ENCODE measurements at regions not wholly inside any gene's neighbourhood (a gene's known extent, or its start where the extent isn't known, plus 50 kb on each side); places are given as distances from the start of the nearest gene placed in this dataset.

DNA sequence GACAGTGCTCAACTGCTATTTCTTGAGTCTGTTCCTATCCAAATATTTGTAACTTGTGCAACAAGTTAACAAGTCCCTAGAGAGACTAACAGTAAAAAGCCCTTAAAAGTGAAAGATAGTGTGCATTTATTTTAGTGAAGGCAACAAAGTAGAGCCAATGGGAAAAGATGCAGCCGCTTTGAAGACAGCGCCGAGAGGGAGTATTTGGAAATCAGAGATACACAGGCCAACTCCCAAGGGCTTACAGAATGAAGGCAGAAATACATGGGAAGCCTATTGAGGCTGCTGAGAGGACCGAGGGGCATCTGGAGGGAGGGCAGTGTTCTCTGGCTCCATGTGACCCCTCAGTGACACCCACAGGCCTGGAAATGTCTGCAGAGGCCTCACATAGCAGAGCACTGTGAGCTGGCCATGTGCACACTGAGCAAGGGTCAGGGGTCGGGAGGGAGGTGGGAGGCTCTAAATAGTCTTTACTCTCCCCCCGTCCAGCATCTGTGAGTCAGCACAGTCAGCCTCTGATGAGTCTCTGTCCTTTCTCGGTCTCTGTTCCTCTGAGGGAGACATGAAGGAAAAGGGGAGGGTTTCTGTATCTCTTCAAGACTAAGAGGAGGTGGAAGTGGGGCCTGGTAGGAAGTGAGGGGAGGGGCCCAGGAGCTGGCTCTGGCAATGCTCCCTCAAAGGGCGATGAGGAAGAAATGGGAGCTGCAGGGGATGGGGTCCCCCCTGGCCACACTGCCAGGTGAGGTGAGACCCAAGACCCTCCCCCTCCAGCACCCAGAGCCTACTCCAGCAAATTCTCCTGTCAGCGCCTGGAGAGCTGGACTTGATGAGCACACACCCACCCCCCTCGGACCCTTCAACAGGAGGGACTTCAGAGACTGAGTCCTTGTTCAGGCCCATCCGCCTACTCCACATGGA, 133.6 kb downstream of the SP3 start:
- no peak for TF ChIP-seq POLR2A (IDR thresholded peaks at IDR 0.05)
- TF ChIP-seq EP300 (IDR thresholded peaks at IDR 0.05) = no peak
- TF ChIP-seq, protein P1, sequence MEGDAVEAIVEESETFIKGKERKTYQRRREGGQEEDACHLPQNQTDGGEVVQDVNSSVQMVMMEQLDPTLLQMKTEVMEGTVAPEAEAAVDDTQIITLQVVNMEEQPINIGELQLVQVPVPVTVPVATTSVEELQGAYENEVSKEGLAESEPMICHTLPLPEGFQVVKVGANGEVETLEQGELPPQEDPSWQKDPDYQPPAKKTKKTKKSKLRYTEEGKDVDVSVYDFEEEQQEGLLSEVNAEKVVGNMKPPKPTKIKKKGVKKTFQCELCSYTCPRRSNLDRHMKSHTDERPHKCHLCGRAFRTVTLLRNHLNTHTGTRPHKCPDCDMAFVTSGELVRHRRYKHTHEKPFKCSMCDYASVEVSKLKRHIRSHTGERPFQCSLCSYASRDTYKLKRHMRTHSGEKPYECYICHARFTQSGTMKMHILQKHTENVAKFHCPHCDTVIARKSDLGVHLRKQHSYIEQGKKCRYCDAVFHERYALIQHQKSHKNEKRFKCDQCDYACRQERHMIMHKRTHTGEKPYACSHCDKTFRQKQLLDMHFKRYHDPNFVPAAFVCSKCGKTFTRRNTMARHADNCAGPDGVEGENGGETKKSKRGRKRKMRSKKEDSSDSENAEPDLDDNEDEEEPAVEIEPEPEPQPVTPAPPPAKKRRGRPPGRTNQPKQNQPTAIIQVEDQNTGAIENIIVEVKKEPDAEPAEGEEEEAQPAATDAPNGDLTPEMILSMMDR (IDR thresholded peaks at IDR 0.05) = no peak

Data from ovary (tissue), 3 donors.